H1 (cell line): ENCODE measurements at regions not wholly inside any gene's neighbourhood (a gene's known extent, or its start where the extent isn't known, plus 50 kb on each side); places are given as distances from the start of the nearest gene placed in this dataset.

ENCODE experiments used
- CHD7 ChIP-seq: fragments of 300-600 bp; sonication (generic); IDR thresholded peaks from 2 replicates; pipeline ENCODE4 v1.7.1; 2012; ENCODE audit warnings: low read length, moderate library complexity, mild to moderate bottlenecking, inconsistent platforms; ENCODE audit not compliant: insufficient replicate concordance

GRCh38 chr6:51450958-51451357 is 632.3 kb downstream of the TFAP2B start (continued):
- no peak for TF ChIP-seq CHD7
- TF ChIP-seq, all 59 proteins: peak for 0
